Naive thymus-derived CD8-positive, alpha-beta T cell (primary cell): ENCODE measurements at regions not wholly inside any gene's neighbourhood (a gene's known extent, or its start where the extent isn't known, plus 50 kb on each side); places are given as distances from the start of the nearest gene placed in this dataset.

Experiments
- ATAC-seq, 2 donors: fragments of 150-1000 bp; cut with Tn5 transposase in 1 of 2; sonication (Bioruptor Pico), chemical (Tn5 transposase) in 1 of 2; 1 replicate in 1 of 2; 2 replicates in 1 of 2; pipeline ENCODE4 v1.10.0; 2021; ENCODE audit warnings: mild to moderate bottlenecking in 2 of 2, moderate library complexity in 2 of 2
- POLR2A ChIA-PET: fragments of 350-600 bp; sonication (Branson Sonifier 250); formaldehyde crosslinking; loops from one replicate; lab custom pipeline; 2021; ENCODE audit warnings: antibody characterized with exemption; lab: Charles Lee
- DNase-seq, 10 donors: peaks; one replicate each; pipeline versions ENCODE4 v3.0.0 to v3.0.0-alpha.2; 2020 to 2022
- H3K27ac Mint-ChIP-seq, 10 donors: one replicate each; pipeline ENCODE4 v1.8.0; 2020 to 2022; ENCODE audit warnings: mild to moderate bottlenecking in 10 of 10, mixed read lengths in 10 of 10, moderate library complexity in 4 of 10, inconsistent platforms in 1 of 10
- H3K27me3 Mint-ChIP-seq, 5 donors: one replicate each; pipeline ENCODE4 v1.8.0; 2021 to 2022; ENCODE audit warnings: mixed read lengths in 5 of 5
- H3K36me3 Mint-ChIP-seq, 3 donors: one replicate each; pipeline ENCODE4 v1.8.0; 2020 to 2022; ENCODE audit warnings: mixed read lengths in 3 of 3, mild to moderate bottlenecking in 2 of 3, inconsistent platforms in 1 of 3
- H3K4me1 Mint-ChIP-seq, 4 donors: one replicate each; pipeline ENCODE4 v1.8.0; 2021 to 2022; ENCODE audit warnings: mixed read lengths in 4 of 4
- H3K4me3 Mint-ChIP-seq, 10 donors: one replicate each; pipeline ENCODE4 v1.8.0; 2020 to 2022; ENCODE audit warnings: mild to moderate bottlenecking in 10 of 10, mixed read lengths in 10 of 10, moderate library complexity in 6 of 10, inconsistent platforms in 1 of 10
- H3K9me3 Mint-ChIP-seq, 9 donors: one replicate each; pipeline ENCODE4 v1.8.0; 2020 to 2022; ENCODE audit warnings: mixed read lengths in 9 of 9, mild to moderate bottlenecking in 3 of 9, inconsistent platforms in 1 of 9, moderate library complexity in 1 of 9

DNA sequence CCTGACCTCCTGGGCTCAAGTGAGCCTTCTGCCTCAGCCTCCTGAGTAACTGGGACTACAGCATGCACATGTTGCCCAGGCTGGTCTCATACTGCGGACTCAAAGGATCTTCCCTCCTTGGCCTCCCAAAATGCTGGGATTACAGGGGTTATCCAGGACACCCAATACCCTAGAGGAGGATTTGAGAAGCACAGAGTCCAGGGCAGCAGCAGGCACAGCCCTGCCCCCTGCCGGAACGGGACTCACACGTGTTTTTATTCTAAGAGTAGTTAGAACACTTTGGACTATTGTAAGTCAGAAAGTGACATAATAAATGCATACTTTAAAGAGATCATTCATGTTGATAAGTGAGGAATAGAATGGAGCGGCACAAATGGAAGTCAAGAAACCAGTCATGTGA is 80.2 kb downstream of the C6orf118 start:
- no peak for ATAC-seq
- peaks cover 0 to 16% (median 10%) of the 10 kb centered on the region in 9 donors for H3K9me3 Mint-ChIP-seq

GRCh38 chr6:165227644-165228329 is 81.6 kb downstream of the C6orf118 start:
- Mint-ChIP-seq H3K27me3 (no peaks in the 10 kb centered on the region), H3K9me3 (peaks cover 2 to 24% (median 10%) of the 10 kb centered on the region in 9 donors), H3K27ac (no peak overlapping the region), H3K36me3 (no peaks in the 10 kb centered on the region), H3K4me1 (no peaks in the 10 kb centered on the region), H3K4me3 (no peak overlapping the region)
- POLR2A ChIA-PET = no interaction called here
- DNase-seq (no peak), ATAC-seq (no peak)

More for the DNA sequence above, 80.2 kb downstream of the C6orf118 start:
- Mint-ChIP-seq H3K27me3 (no peaks in the 10 kb centered on the region), H3K4me1 (no peaks in the 10 kb centered on the region), H3K27ac (no peak overlapping the region), H3K4me3 (no peak overlapping the region), H3K36me3 (no peaks in the 10 kb centered on the region)
- DNase-seq = no peak
- POLR2A ChIA-PET = no interaction called here

DNA sequence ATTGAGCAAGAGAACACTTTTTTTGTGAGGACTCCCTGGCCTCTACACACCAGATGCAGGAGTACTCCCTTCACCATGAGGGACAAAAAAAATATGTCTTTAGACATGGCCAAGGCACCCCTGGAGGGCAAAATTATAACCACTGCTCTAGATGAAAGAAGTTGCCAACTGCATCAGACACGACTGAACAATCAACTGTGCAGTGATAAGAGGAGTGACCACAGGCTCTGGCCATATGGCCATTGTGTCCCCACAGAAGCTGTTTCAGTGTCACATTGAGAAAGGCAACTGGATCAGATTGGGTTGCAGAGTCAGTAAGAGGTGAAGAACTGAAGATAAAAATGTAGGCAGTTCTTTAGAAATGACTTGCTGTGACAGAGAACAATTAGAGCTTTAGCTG is 85.7 kb downstream of the C6orf118 start:
- H3K4me3 Mint-ChIP-seq = no peak overlapping the region
- no peak overlapping the region for H3K27ac Mint-ChIP-seq
- no peak for DNase-seq
- no peaks in the 10 kb centered on the region for H3K27me3 Mint-ChIP-seq
- H3K4me1 Mint-ChIP-seq = no peaks in the 10 kb centered on the region
- peaks cover 0 to 36% (median 5%) of the 10 kb centered on the region in 9 donors for H3K9me3 Mint-ChIP-seq
- POLR2A ChIA-PET = no interaction called here
- H3K36me3 Mint-ChIP-seq = peaks cover 0 to 5% (median 0%) of the 10 kb centered on the region in 3 donors
- ATAC-seq = no peak

GRCh38 chr6:165223101-165223500 is 86.3 kb downstream of the C6orf118 start:
- Mint-ChIP-seq H3K9me3 (peaks cover 0 to 34% (median 5%) of the 10 kb centered on the region in 9 donors), H3K27me3 (no peaks in the 10 kb centered on the region)

DNA sequence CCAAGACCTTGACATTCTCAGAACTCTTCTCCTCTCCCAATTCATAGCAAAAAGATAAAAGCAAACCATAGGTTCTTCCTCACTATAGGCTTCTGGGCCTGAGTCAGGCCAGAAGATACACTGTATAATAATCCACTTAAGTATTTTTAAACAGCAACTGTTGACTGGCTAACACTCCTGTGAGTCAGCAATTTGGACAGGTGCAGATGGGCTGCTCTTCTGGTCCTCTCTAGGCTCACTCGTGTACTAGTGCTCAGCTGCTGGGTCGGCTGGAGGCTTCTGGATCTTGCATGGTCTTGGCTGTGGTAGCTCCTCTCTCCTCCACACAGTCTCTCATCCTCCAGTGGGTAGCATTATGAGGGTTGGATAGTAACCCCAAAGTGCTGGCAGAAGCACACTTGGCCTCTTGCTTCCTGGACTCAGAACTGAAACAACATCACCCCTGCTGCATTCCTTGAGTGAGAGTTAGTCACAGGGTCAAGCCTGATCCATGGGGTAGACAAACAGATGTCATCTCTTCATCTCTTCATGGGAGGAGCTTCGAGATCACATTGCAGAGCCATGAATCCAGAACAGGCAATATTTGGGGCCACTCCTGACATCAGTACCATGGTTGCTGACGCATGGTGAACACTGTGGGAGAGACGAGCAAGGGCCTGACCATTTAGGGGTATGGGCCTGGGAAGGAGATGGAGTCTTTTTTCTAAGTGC is 86.9 kb downstream of the C6orf118 start:
- ATAC-seq (no peak), DNase-seq (no peak)
- Mint-ChIP-seq H3K36me3 (peaks cover 0 to 5% (median 0%) of the 10 kb centered on the region in 3 donors), H3K27me3 (no peaks in the 10 kb centered on the region), H3K9me3 (peaks cover 0 to 27% (median 6%) of the 10 kb centered on the region in 9 donors), H3K4me1 (no peaks in the 10 kb centered on the region), H3K27ac (no peak overlapping the region), H3K4me3 (no peak overlapping the region)
- POLR2A ChIA-PET = no interaction called here

More at GRCh38 chr6:165223101-165223500, 86.3 kb downstream of the C6orf118 start:
- no peak for DNase-seq
- H3K4me3 Mint-ChIP-seq = no peak overlapping the region
- H3K4me1 Mint-ChIP-seq = no peaks in the 10 kb centered on the region
- no peak for ATAC-seq
- POLR2A ChIA-PET = no interaction called here
- H3K36me3 Mint-ChIP-seq = peaks cover 0 to 5% (median 0%) of the 10 kb centered on the region in 3 donors
- H3K27ac Mint-ChIP-seq = no peak overlapping the region

- H3K27ac Mint-ChIP-seq = no peak overlapping the region
- peaks cover 0 to 36% (median 4%) of the 10 kb centered on the region in 9 donors for H3K9me3 Mint-ChIP-seq
- H3K36me3 Mint-ChIP-seq = peaks cover 0 to 5% (median 0%) of the 10 kb centered on the region in 3 donors
- POLR2A ChIA-PET = no interaction called here
- H3K27me3 Mint-ChIP-seq = no peaks in the 10 kb centered on the region
- no peak overlapping the region for H3K4me3 Mint-ChIP-seq
- no peak for DNase-seq
- ATAC-seq = no peak
- no peaks in the 10 kb centered on the region for H3K4me1 Mint-ChIP-seq
These were observed 89.4 kb downstream of the C6orf118 start for GRCh38 chr6:165220045-165220444.

- H3K9me3 Mint-ChIP-seq = peaks cover 0 to 37% (median 6%) of the 10 kb centered on the region in 9 donors
- ATAC-seq (no peak), DNase-seq (no peak)
- no peak overlapping the region for H3K27ac Mint-ChIP-seq
- no peaks in the 10 kb centered on the region for H3K4me1 Mint-ChIP-seq
- POLR2A ChIA-PET = no interaction called here
- peaks cover 0 to 5% (median 0%) of the 10 kb centered on the region in 3 donors for H3K36me3 Mint-ChIP-seq
- H3K4me3 Mint-ChIP-seq = no peak overlapping the region
- H3K27me3 Mint-ChIP-seq = no peaks in the 10 kb centered on the region
These were observed 89.8 kb downstream of the C6orf118 start for GRCh38 chr6:165219629-165220028.

DNA sequence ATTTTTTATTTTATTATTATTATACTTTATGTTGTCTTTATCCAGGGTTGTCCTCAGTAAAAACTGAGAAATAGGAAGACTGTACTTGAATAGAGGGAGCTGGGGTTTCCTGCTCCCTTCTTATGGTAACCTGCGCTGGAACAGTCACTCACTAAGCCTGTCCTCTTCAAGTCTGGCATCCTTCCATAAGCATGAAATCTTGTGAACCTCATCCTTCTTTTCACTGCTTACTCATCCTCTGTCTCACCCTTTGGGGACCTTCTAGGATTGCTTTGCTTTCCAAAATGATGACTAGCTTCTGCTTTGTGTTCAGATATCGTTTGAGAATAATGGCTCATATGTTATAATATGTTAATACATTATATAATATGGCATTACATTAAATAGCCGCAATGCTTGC is 90.6 kb downstream of the C6orf118 start:
- Mint-ChIP-seq H3K27me3 (no peaks in the 10 kb centered on the region), H3K27ac (no peak overlapping the region), H3K9me3 (peaks cover 0 to 37% (median 6%) of the 10 kb centered on the region in 9 donors), H3K36me3 (peaks cover 0 to 5% (median 0%) of the 10 kb centered on the region in 3 donors), H3K4me3 (no peak overlapping the region), H3K4me1 (no peaks in the 10 kb centered on the region)
- ATAC-seq = no peak
- DNase-seq = no peak
- POLR2A ChIA-PET = no interaction called here

- Mint-ChIP-seq H3K9me3 (peaks cover 0 to 16% (median 5%) of the 10 kb centered on the region in 9 donors), H3K4me1 (no peaks in the 10 kb centered on the region)
- POLR2A ChIA-PET = no interaction called here
These were observed 102.6 kb downstream of the C6orf118 start for GRCh38 chr6:165206798-165207197.

DNA sequence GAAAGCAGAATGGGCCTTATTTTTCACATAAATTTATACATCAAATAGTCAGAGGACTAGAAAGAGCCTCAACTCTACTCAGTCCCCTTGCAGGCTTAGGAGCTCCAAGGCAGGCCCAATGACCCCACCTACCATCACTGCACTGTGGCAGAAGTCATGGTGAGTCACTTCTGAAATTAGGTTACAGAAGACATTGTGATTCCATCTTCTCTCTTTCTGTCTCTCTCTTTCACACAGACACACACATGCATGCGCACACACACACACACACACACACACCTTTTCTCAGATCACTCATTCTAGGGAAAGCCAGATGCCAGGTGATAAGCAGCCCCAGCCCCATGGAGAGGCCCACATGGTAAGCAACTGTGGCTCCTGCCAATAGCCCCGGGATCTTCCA is 103.8 kb downstream of the C6orf118 start:
- no peaks in the 10 kb centered on the region for H3K36me3 Mint-ChIP-seq
- ATAC-seq (no peak), DNase-seq (no peak)
- H3K9me3 Mint-ChIP-seq = peaks cover 1 to 16% (median 7%) of the 10 kb centered on the region in 9 donors
- no peaks in the 10 kb centered on the region for H3K27me3 Mint-ChIP-seq
- POLR2A ChIA-PET = no interaction called here
- no peak overlapping the region for H3K4me3 Mint-ChIP-seq
- H3K27ac Mint-ChIP-seq = no peak overlapping the region
- H3K4me1 Mint-ChIP-seq = no peaks in the 10 kb centered on the region

More at GRCh38 chr6:165206798-165207197, 102.6 kb downstream of the C6orf118 start:
- no peaks in the 10 kb centered on the region for H3K36me3 Mint-ChIP-seq
- no peak for DNase-seq
- no peak overlapping the region for H3K27ac Mint-ChIP-seq
- no peaks in the 10 kb centered on the region for H3K27me3 Mint-ChIP-seq
- no peak overlapping the region for H3K4me3 Mint-ChIP-seq
- no peak for ATAC-seq

DNA sequence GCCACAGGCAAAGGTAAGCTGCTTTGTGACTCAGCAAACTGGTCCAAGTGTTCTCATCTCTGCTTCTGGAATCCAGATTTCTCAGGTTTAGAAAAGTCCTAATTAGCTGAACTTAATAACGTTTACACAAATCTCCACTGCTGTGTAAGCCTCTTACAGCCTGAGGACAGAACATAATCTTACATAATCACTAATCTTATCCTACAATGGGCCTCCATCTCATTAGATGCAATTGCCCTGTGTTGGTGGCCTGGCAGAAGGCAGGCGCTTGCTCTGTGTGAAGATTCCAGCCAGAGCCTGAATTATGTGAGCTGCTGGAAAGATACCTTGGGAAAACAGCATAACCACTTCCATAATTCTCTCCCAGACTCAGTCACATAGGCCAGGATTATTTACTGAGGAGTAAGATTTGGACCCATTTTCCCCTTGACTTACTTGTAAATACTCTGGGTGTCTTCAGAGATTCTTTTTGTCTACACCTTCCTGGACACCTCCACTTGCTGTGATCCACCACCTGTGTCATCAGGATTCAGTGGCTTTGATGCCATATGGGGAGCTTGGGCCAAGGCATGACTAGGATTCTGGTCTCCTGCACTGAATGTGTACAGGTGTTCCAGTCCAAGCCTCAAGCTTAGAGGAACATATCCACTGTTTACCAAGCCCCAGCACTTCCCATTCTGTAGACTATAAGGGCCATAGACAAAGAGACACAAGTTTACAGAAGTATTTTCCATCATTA is 104.4 kb downstream of the C6orf118 start:
- no peak overlapping the region for H3K27ac Mint-ChIP-seq
- H3K4me3 Mint-ChIP-seq = no peak overlapping the region
- no peaks in the 10 kb centered on the region for H3K4me1 Mint-ChIP-seq
- H3K36me3 Mint-ChIP-seq = no peaks in the 10 kb centered on the region
- peaks cover 1 to 16% (median 5%) of the 10 kb centered on the region in 9 donors for H3K9me3 Mint-ChIP-seq
- DNase-seq (no peak), ATAC-seq (no peak)
- H3K27me3 Mint-ChIP-seq = no peaks in the 10 kb centered on the region
- POLR2A ChIA-PET = no interaction called here

DNA sequence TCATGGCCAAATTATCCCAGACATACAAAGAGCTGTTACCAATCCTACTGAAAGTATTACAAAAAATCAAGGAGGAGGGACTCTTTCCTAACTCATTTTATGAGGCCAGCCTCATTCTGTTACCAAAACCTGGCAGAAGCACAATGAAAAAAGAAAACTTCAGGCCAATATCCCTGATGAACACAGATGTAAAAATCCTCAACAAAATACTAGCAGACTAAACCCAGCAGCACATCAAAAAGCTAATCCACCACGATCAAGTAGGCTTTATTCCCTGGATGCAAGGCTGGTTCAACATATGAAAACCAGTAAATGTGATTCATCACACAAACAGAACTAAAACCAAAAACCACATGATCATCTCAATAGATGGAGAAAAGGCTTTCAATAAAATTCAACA is 109.2 kb downstream of the C6orf118 start:
- POLR2A ChIA-PET = no interaction called here
- DNase-seq (no peak), ATAC-seq (no peak)
- no peaks in the 10 kb centered on the region for H3K4me1 Mint-ChIP-seq
- H3K27ac Mint-ChIP-seq = no peak overlapping the region
- no peak overlapping the region for H3K4me3 Mint-ChIP-seq
- H3K27me3 Mint-ChIP-seq = no peaks in the 10 kb centered on the region
- peaks cover 1 to 20% (median 6%) of the 10 kb centered on the region in 9 donors for H3K9me3 Mint-ChIP-seq
- H3K36me3 Mint-ChIP-seq = no peaks in the 10 kb centered on the region

DNA sequence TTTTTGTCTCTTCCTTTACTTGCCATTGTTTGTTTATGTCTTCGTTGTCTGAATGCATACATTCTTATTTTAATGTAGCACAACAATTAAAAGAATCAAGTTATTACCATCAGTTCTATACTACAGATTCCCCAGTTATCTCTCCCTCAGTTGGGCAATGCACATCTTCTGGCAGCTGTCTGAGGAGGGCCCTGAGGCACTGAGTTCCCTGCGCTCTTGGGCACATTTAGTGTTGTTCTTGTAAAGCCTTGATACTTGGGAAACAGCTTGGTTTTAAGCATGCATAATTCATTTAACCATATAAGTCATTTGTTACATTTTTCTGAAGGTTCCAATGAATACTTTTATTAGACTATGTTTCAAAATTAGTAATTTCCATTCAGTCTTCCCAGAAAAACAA is 117.9 kb downstream of the C6orf118 start:
- no peak overlapping the region for H3K4me3 Mint-ChIP-seq
- no peak for ATAC-seq
- H3K36me3 Mint-ChIP-seq = no peaks in the 10 kb centered on the region
- H3K4me1 Mint-ChIP-seq = no peaks in the 10 kb centered on the region
- no peaks in the 10 kb centered on the region for H3K27me3 Mint-ChIP-seq
- POLR2A ChIA-PET = no interaction called here
- peaks cover 0 to 19% (median 10%) of the 10 kb centered on the region in 9 donors for H3K9me3 Mint-ChIP-seq
- no peak for DNase-seq
- H3K27ac Mint-ChIP-seq = no peak overlapping the region
